ENCODE measurements at regions not wholly inside any gene's neighbourhood (a gene's known extent, or its start where the extent isn't known, plus 50 kb on each side); places are given as distances from the start of the nearest gene placed in this dataset.

GRCh38 chr16:13835387-13835786 lies 84.6 kb upstream of the ERCC4 start:
- TF ChIP-seq REST (tag by site-specific recombination; IDR thresholded peaks at IDR 0.05) (no peak), CTCF (tag by site-specific recombination; IDR thresholded peaks at IDR 0.05) (no peak), TCF7L2 (IDR thresholded peaks at IDR 0.05; ENCODE audit: borderline replicate concordance, low read depth, low read length) (no peak), ZBTB10 (tag by site-specific recombination; IDR thresholded peaks at IDR 0.05) (no peak), GLI4 (tag by site-specific recombination; IDR thresholded peaks at IDR 0.05) (no peak), YY1 (tag by site-specific recombination; IDR thresholded peaks at IDR 0.05) (no peak), ZNF292 (tag by site-specific recombination; IDR thresholded peaks at IDR 0.05; ENCODE audit: borderline replicate concordance, low read depth) (no peak), SALL2 (tag by site-specific recombination; IDR thresholded peaks at IDR 0.05; ENCODE audit: borderline replicate concordance) (no peak), PRDM10 (tag by site-specific recombination; IDR thresholded peaks at IDR 0.05) (no peak), PBX3 (CRISPR knock-in tag; IDR thresholded peaks at IDR 0.05) (no peak), ZNF785 (tag by site-specific recombination; IDR thresholded peaks at IDR 0.05) (no peak), ZNF776 (tag by site-specific recombination; IDR thresholded peaks at IDR 0.05; ENCODE audit: borderline replicate concordance) (no peak)
